ENCODE measurements at regions not wholly inside any gene's neighbourhood (a gene's known extent, or its start where the extent isn't known, plus 50 kb on each side); places are given as distances from the start of the nearest gene placed in this dataset.

GRCh38 chr18:72378016-72378415 lies 166.1 kb downstream of the CBLN2 start:
- no peak for TF ChIP-seq ATF2 (CRISPR knock-in tag; IDR thresholded peaks at IDR 0.05; ENCODE audit: borderline replicate concordance, low read depth)
- TF ChIP-seq USF2 (CRISPR knock-in tag; IDR thresholded peaks at IDR 0.05): no peak
- TF ChIP-seq, protein P1, sequence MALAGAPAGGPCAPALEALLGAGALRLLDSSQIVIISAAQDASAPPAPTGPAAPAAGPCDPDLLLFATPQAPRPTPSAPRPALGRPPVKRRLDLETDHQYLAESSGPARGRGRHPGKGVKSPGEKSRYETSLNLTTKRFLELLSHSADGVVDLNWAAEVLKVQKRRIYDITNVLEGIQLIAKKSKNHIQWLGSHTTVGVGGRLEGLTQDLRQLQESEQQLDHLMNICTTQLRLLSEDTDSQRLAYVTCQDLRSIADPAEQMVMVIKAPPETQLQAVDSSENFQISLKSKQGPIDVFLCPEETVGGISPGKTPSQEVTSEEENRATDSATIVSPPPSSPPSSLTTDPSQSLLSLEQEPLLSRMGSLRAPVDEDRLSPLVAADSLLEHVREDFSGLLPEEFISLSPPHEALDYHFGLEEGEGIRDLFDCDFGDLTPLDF (CRISPR knock-in tag; IDR thresholded peaks at IDR 0.05): no peak
- TF ChIP-seq CBFB (CRISPR knock-in tag; IDR thresholded peaks at IDR 0.05; ENCODE audit: low read depth): no peak
- no peak for TF ChIP-seq ZNF423 (CRISPR knock-in tag; IDR thresholded peaks at IDR 0.05)
- no peak for TF ChIP-seq SMAD3 (CRISPR knock-in tag; IDR thresholded peaks at IDR 0.05; ENCODE audit: borderline replicate concordance)
- TF ChIP-seq, protein P2, sequence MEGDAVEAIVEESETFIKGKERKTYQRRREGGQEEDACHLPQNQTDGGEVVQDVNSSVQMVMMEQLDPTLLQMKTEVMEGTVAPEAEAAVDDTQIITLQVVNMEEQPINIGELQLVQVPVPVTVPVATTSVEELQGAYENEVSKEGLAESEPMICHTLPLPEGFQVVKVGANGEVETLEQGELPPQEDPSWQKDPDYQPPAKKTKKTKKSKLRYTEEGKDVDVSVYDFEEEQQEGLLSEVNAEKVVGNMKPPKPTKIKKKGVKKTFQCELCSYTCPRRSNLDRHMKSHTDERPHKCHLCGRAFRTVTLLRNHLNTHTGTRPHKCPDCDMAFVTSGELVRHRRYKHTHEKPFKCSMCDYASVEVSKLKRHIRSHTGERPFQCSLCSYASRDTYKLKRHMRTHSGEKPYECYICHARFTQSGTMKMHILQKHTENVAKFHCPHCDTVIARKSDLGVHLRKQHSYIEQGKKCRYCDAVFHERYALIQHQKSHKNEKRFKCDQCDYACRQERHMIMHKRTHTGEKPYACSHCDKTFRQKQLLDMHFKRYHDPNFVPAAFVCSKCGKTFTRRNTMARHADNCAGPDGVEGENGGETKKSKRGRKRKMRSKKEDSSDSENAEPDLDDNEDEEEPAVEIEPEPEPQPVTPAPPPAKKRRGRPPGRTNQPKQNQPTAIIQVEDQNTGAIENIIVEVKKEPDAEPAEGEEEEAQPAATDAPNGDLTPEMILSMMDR (IDR thresholded peaks at IDR 0.05): no peak
